ENCODE measurements at regions not wholly inside any gene's neighbourhood (a gene's known extent, or its start where the extent isn't known, plus 50 kb on each side); places are given as distances from the start of the nearest gene placed in this dataset.

DNA sequence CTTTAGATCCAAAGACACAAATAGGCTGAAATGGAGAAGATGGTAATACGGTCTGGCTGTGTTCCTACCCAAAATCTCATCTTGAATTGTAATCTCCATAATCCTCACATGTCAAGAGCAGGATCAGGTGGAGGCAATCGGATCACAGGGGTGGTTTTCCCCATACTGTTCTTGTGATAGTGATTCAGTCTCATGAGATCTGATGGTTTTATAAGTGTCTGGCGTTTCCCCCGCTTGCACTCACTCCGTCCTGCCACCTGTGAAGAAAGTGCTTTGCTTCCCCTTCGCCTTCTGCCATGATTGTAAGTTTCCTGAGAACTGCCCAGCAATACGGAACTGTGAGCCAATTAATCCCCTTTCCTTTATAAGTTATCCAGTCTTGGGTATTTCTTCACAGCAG, 1795.5 kb upstream of the FLRT2 start:
- TF ChIP-seq, protein P1, sequence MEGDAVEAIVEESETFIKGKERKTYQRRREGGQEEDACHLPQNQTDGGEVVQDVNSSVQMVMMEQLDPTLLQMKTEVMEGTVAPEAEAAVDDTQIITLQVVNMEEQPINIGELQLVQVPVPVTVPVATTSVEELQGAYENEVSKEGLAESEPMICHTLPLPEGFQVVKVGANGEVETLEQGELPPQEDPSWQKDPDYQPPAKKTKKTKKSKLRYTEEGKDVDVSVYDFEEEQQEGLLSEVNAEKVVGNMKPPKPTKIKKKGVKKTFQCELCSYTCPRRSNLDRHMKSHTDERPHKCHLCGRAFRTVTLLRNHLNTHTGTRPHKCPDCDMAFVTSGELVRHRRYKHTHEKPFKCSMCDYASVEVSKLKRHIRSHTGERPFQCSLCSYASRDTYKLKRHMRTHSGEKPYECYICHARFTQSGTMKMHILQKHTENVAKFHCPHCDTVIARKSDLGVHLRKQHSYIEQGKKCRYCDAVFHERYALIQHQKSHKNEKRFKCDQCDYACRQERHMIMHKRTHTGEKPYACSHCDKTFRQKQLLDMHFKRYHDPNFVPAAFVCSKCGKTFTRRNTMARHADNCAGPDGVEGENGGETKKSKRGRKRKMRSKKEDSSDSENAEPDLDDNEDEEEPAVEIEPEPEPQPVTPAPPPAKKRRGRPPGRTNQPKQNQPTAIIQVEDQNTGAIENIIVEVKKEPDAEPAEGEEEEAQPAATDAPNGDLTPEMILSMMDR (IDR thresholded peaks at IDR 0.05) = no peak
- TF ChIP-seq POLR2A (IDR thresholded peaks at IDR 0.05) = no peak
